Cardiac muscle cell (in vitro differentiated cells and primary cell): ENCODE measurements at regions not wholly inside any gene's neighbourhood (a gene's known extent, or its start where the extent isn't known, plus 50 kb on each side); places are given as distances from the start of the nearest gene placed in this dataset.

Source experiments
- DNase-seq, 2 donors: peaks; one replicate each; pipeline versions ENCODE4 v3.0.0 to v3.0.0-alpha.2; 2010 to 2017; ENCODE audit warnings: low read depth in 1 of 2, low spot score in 1 of 2
- H3K27ac ChIP-seq: fragments of 200-600 bp; sonication (generic); 2 replicates; pipeline ENCODE4 v1.5.1; 2016
- H3K27me3 ChIP-seq: fragments of 200-600 bp; sonication (generic); 2 replicates; pipeline ENCODE4 v1.6.0; 2016; ENCODE audit warnings: control low read depth
- H3K36me3 ChIP-seq: fragments of 200-600 bp; sonication (generic); 2 replicates; pipeline ENCODE4 v1.5.1; 2016; ENCODE audit warnings: control low read depth
- H3K4me1 ChIP-seq: fragments of 200-600 bp; sonication (generic); 2 replicates; pipeline ENCODE4 v1.8.1; 2017; ENCODE audit warnings: low read depth, mild to moderate bottlenecking, mixed run types
- H3K4me3 ChIP-seq: fragments of 200-600 bp; sonication (generic); 2 replicates; pipeline ENCODE4 v1.5.1; 2016; ENCODE audit warnings: mild to moderate bottlenecking
- H3K9me3 ChIP-seq: fragments of 200-600 bp; sonication (generic); 2 replicates; pipeline ENCODE4 v1.5.1; 2017; ENCODE audit warnings: low read depth, mild to moderate bottlenecking, control low read depth
- TF ChIP-seq, protein P1 (sequence below): IDR thresholded peaks from 2 replicates; pipeline ENCODE4 v1.5.1; 2012; ENCODE audit warnings: low read depth, mild to moderate bottlenecking, low read length

DNA sequence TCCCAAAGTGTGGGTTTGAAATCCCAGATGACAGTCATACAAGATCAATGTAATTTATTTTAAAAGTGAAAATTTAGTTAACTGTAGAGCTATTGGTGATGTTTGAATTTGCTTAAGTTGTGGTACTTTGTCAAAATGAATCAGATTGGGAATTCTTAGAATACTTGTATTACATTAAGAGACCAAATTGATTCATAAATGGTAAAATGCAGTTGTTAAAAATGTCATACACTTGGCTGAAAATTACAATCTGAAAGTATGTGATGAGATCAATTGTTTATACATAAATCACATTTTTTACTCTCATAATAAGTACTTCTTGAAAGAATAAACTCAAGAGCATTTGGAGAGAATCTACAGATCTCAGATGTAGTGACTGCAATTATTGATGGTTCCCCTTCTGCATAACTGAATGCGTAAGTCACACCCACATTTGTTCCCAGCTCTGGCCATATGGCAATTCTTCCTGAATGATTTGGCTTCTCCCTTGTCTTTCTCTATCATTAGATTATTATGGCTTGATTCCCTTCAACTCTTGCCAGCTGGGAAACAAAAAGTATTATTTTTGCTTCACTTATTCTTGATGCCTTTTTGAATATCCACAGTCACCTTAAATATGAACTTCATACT, 558.5 kb downstream of the CPS1 start:
- Histone ChIP-seq H3K4me3 (no peak overlapping the region), H3K4me1 (no peaks in the 10 kb centered on the region)

DNA sequence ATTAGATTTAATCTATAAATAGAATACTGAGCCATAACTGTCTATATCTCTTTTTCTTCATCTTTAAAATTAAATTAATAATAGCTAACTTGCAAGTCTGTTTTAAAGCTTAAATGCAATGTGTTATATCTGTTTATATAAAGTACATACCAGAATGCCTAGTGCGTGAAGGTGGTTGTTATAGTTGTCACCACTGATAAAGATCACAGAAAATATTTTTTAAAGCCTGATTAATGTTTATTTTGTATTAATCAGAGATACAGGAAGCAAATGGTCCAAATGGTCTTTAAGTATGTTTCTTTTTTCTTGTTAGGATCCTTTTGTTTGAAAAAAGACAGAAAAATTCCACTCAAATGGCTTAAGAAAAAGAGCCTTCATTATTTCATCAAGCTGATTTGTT, 560.6 kb downstream of the CPS1 start:
- TF ChIP-seq, protein P1, sequence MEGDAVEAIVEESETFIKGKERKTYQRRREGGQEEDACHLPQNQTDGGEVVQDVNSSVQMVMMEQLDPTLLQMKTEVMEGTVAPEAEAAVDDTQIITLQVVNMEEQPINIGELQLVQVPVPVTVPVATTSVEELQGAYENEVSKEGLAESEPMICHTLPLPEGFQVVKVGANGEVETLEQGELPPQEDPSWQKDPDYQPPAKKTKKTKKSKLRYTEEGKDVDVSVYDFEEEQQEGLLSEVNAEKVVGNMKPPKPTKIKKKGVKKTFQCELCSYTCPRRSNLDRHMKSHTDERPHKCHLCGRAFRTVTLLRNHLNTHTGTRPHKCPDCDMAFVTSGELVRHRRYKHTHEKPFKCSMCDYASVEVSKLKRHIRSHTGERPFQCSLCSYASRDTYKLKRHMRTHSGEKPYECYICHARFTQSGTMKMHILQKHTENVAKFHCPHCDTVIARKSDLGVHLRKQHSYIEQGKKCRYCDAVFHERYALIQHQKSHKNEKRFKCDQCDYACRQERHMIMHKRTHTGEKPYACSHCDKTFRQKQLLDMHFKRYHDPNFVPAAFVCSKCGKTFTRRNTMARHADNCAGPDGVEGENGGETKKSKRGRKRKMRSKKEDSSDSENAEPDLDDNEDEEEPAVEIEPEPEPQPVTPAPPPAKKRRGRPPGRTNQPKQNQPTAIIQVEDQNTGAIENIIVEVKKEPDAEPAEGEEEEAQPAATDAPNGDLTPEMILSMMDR = no peak
- Histone ChIP-seq H3K27ac (no peak overlapping the region), H3K9me3 (no peaks in the 10 kb centered on the region), H3K27me3 (no peaks in the 10 kb centered on the region), H3K36me3 (no peaks in the 10 kb centered on the region), H3K4me3 (no peak overlapping the region), H3K4me1 (no peaks in the 10 kb centered on the region)
- no peak for DNase-seq

More for the DNA sequence above, 558.5 kb downstream of the CPS1 start:
- no peak for DNase-seq
- Histone ChIP-seq H3K27ac (no peak overlapping the region), H3K9me3 (no peaks in the 10 kb centered on the region), H3K27me3 (no peaks in the 10 kb centered on the region), H3K36me3 (no peaks in the 10 kb centered on the region)
- TF ChIP-seq, protein P1 = no peak

DNA sequence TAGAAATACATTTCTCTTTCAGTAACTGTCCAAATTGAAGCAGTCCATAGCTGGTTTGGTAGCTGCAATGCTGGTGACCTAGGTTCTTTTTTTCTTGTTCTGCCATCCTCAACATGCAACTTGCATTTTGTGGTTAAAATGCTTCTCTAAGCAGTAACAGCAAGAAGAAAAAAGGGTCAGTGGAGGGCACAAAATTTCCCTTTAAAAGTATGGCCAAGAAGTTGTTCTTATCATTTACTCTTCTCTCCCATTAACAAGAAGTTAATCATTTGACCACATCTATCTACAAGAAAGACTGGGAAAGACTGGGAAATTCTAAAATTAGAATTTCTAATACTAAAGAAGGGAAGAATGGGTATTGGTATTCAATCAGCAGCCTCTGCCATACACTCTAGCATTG, 569.9 kb downstream of the CPS1 start:
- peaks cover 4% of the 10 kb centered on the region for H3K4me1 ChIP-seq
- TF ChIP-seq, protein P1 = no peak
- no peaks in the 10 kb centered on the region for H3K9me3 ChIP-seq
- H3K27me3 ChIP-seq = no peaks in the 10 kb centered on the region
- no peaks in the 10 kb centered on the region for H3K36me3 ChIP-seq
- DNase-seq = no peak
- H3K27ac ChIP-seq = no peak overlapping the region
- H3K4me3 ChIP-seq = no peak overlapping the region

DNA sequence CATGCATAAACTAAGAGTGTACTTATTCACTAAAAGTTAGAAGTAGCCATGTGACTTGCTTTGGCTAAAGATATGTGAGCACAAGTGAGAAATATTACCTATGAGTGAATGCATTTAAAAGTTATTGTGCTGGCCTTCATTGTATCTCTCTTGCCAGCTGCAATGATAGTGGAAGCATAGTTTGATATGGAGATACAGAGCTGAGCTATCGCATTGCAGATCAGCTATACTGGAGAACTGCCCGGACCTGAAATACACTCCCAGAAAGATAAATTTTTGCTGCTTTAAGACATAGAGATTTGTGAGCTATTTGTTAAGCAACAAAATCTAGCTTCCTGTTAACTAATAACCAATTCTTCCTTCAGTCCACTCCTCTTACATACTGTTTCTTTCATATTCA, 571.1 kb downstream of the CPS1 start:
- TF ChIP-seq, protein P1 = no peak
- H3K36me3 ChIP-seq = no peaks in the 10 kb centered on the region
- no peaks in the 10 kb centered on the region for H3K9me3 ChIP-seq
- DNase-seq = no peak
- no peaks in the 10 kb centered on the region for H3K27me3 ChIP-seq
- H3K4me3 ChIP-seq = no peak overlapping the region
- peaks cover 4% of the 10 kb centered on the region for H3K4me1 ChIP-seq
- no peak overlapping the region for H3K27ac ChIP-seq

DNA sequence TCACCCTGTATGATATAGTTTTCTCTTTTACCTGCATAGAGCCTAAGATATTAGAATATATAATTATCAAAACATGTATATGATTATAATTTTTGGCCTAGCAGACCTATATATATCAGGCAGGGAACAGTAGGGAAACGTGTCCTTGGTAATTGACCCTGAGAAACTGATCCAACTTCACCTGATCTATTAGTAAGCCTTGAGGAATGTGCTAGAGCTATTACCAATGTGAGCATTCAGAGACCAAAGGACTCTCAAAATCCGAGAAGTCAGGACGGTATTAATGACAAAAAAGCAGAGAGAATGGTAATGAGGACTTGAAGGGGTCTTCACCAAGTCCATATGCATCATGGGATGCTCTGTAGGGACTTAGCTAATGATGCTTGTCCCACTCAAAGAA, 571.9 kb downstream of the CPS1 start:
- Histone ChIP-seq H3K27ac (no peak overlapping the region), H3K36me3 (no peaks in the 10 kb centered on the region), H3K4me3 (no peak overlapping the region), H3K9me3 (no peaks in the 10 kb centered on the region), H3K27me3 (no peaks in the 10 kb centered on the region), H3K4me1 (peaks cover 4% of the 10 kb centered on the region)
- no peak for DNase-seq
- TF ChIP-seq, protein P1 = no peak

DNA sequence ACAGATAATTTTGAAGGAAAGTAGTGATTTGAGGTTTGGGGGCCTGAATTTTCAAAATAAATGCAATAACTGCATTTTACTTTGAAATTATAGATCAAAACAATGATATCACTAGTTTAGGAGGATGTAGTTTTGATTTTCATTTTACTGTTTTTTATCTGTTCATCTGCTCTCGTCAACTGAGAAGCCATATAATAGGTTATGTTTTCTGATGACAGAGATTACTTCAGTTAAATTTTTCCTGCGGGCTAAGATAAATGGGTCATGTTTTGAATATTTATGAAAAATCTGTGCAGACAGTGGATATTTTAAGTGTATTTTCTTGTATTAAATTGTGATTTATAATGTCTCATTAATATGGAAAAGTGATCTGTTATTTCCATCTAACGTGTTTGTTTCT, 573.4 kb downstream of the CPS1 start:
- no peaks in the 10 kb centered on the region for H3K36me3 ChIP-seq
- peaks cover 4% of the 10 kb centered on the region for H3K4me1 ChIP-seq
- TF ChIP-seq, protein P1 = no peak
- H3K4me3 ChIP-seq = no peak overlapping the region
- H3K9me3 ChIP-seq = no peaks in the 10 kb centered on the region
- DNase-seq = no peak
- no peaks in the 10 kb centered on the region for H3K27me3 ChIP-seq
- H3K27ac ChIP-seq = no peak overlapping the region
